HCT116 (cell line): ENCODE measurements at regions not wholly inside any gene's neighbourhood (a gene's known extent, or its start where the extent isn't known, plus 50 kb on each side); places are given as distances from the start of the nearest gene placed in this dataset.

ENCODE experiments used
- ATAC-seq: fragments of 200-7000 bp; cut with Tn5 transposase; 2 replicates; pipeline ENCODE4 v1.9.1; 2020; ENCODE audit warnings: mild to moderate bottlenecking, moderate library complexity
- BruUV-seq: library from RNA; stranded (reverse); fragments of 400-500 nt; replicated peaks from 2 replicates; lab custom pipeline; 2021; lab: Mats Ljungman, UMichigan
- CTCF ChIA-PET: fragments of 300-600 bp; sonication (Branson Sonifier 250); formaldehyde crosslinking; loops from one replicate; lab custom pipeline; 2021; ENCODE audit warnings: antibody characterized with exemption; lab: Charles Lee
- POLR2A ChIA-PET: fragments of 300-600, 350-600 bp; sonication (Branson Sonifier 250); formaldehyde crosslinking; loops from one replicate; lab custom pipeline; 2021; ENCODE audit warnings: antibody characterized with exemption; lab: Charles Lee
- RAD21 ChIA-PET, 2 experiments: fragments of 300-600 bp; sonication (Branson Sonifier 250); formaldehyde crosslinking; loops; one replicate each; lab custom pipeline; 2023; ENCODE audit warnings: low total read pairs in 2 of 2; ENCODE audit not compliant: uncharacterized antibody in 2 of 2, unreplicated experiment in 2 of 2, low non-redundant PET in 1 of 2; lab: Charles Lee
- DNase-seq: peaks from one replicate; pipeline ENCODE4 v3.0.0-alpha.2; 2010; ENCODE audit warnings: low read depth, low spot score
- H2AFZ ChIP-seq: fragments of 200-600 bp; shearing (Covaris generic), sonication (generic); 2 replicates; pipeline ENCODE4 v1.6.1; 2017; ENCODE audit warnings: low read depth, mixed run types, mixed read lengths, antibody characterized with exemption, low read length; ENCODE audit not compliant: poor library complexity, severe bottlenecking
- H3K27ac ChIP-seq: 2 replicates; pipeline ENCODE4 v1.5.1; 2012; ENCODE audit warnings: low read depth, low read length
- H3K27me3 ChIP-seq: fragments of 200-600 bp; sonication (generic); 2 replicates; pipeline ENCODE4 v1.6.1; 2016; ENCODE audit warnings: mixed run types, low read length, mixed read lengths; ENCODE audit not compliant: insufficient read depth
- H3K36me3 ChIP-seq, 2 experiments: fragments of 200-500 bp in 1 of 2; fragments of 200-600 bp in 1 of 2; sonication (Bioruptor generic) in 1 of 2; sonication (generic) in 1 of 2; 2 replicates each; pipeline versions ENCODE4 v1.5.1 to v1.6.1; 2014 to 2016; ENCODE audit warnings: low read length in 2 of 2, inconsistent platforms in 1 of 2, mixed read lengths in 1 of 2, mixed run types in 1 of 2; ENCODE audit not compliant: insufficient read depth in 2 of 2, control insufficient read depth in 1 of 2
- H3K4me1 ChIP-seq, 2 experiments: fragments of 200-600 bp in 1 of 2; sonication (generic) in 1 of 2; 2 replicates each; pipeline versions ENCODE4 v1.5.1 to v1.6.1; 2012 to 2017; ENCODE audit warnings: low read length in 2 of 2, inconsistent platforms in 1 of 2, mild to moderate bottlenecking in 1 of 2, mixed read lengths in 1 of 2, mixed run types in 1 of 2, moderate library complexity in 1 of 2; ENCODE audit not compliant: insufficient read depth in 2 of 2, control insufficient read depth in 1 of 2
- H3K4me2 ChIP-seq: fragments of 200-600 bp; sonication (generic); 2 replicates; pipeline ENCODE4 v1.6.1; 2017; ENCODE audit warnings: mixed run types, low read length, mixed read lengths
- H3K4me3 ChIP-seq, 2 experiments: fragments of 200-600 bp in 1 of 2; sonication (generic) in 1 of 2; replicated peaks in 1 of 2; 2 replicates each; pipeline ENCODE4 v1.5.1; 2011 to 2016; ENCODE audit warnings: low read length in 2 of 2, control low read depth in 1 of 2, low read depth in 1 of 2, mild to moderate bottlenecking in 1 of 2, mixed read lengths in 1 of 2, mixed run types in 1 of 2
- H3K79me2 ChIP-seq: fragments of 200-600 bp; sonication (generic); 2 replicates; pipeline ENCODE4 v1.6.1; 2017; ENCODE audit warnings: mild to moderate bottlenecking, mixed run types, low read length, moderate library complexity, mixed read lengths; ENCODE audit not compliant: insufficient read depth
- H3K9ac ChIP-seq: fragments of 200-600 bp; sonication (generic); 2 replicates; pipeline ENCODE4 v1.6.1; 2016; ENCODE audit warnings: low read length, mixed read lengths
- H3K9me2 ChIP-seq: fragments of 200-600 bp; sonication (generic), shearing (Covaris generic); 2 replicates; pipeline ENCODE4 v1.6.1; 2017; ENCODE audit warnings: mixed run types, mild to moderate bottlenecking, moderate library complexity; ENCODE audit not compliant: insufficient read depth
- H3K9me3 ChIP-seq, 2 experiments: fragments of 200-500 bp in 1 of 2; fragments of 200-600 bp in 1 of 2; sonication (Bioruptor generic) in 1 of 2; sonication (generic) in 1 of 2; 2 replicates each; pipeline ENCODE4 v1.6.1; 2014 to 2017; ENCODE audit warnings: low read length in 2 of 2, mixed read lengths in 2 of 2, inconsistent platforms in 1 of 2, low read depth in 1 of 2, mild to moderate bottlenecking in 1 of 2, mixed run types in 1 of 2, moderate library complexity in 1 of 2; ENCODE audit not compliant: control insufficient read depth in 1 of 2, insufficient read depth in 1 of 2
- H4K20me1 ChIP-seq: fragments of 200-600 bp; sonication (generic), shearing (Covaris generic); 2 replicates; pipeline ENCODE4 v1.6.1; 2017; ENCODE audit warnings: mixed run types, mild to moderate bottlenecking, moderate library complexity; ENCODE audit not compliant: insufficient read depth
- ATF3 ChIP-seq: IDR thresholded peaks from 2 replicates; pipeline ENCODE4 v1.6.1; 2012
- EZH2 ChIP-seq: fragments of 200-600 bp; sonication (generic); IDR thresholded peaks from 2 replicates; pipeline ENCODE4 v1.6.1; 2017; ENCODE audit warnings: antibody characterized with exemption, mixed run types
- FOSL1 ChIP-seq: IDR thresholded peaks from 2 replicates; pipeline ENCODE4 v1.6.1; 2012; ENCODE audit warnings: low read depth
- MAX ChIP-seq: IDR thresholded peaks from 2 replicates; pipeline ENCODE4 v1.6.1; 2012
- POLR2A ChIP-seq: IDR thresholded peaks from 2 replicates; pipeline ENCODE4 v1.7.0; 2011; ENCODE audit warnings: borderline replicate concordance; ENCODE audit not compliant: insufficient read depth, insufficient read length; ENCODE audit errors: extremely low read depth
- POLR2AphosphoS5 ChIP-seq: IDR thresholded peaks from 2 replicates; pipeline ENCODE4 v1.6.1; 2011; ENCODE audit warnings: mild to moderate bottlenecking, low read depth, low read length, moderate library complexity
- SIN3A ChIP-seq: IDR thresholded peaks from 2 replicates; pipeline ENCODE4 v1.6.1; 2012; ENCODE audit warnings: low read depth
- SP1 ChIP-seq: IDR thresholded peaks from 2 replicates; pipeline ENCODE4 v1.6.1; 2012; ENCODE audit warnings: low read depth
- YY1 ChIP-seq: IDR thresholded peaks from 2 replicates; pipeline ENCODE4 v1.6.1; 2011; ENCODE audit warnings: low read length, low read depth, moderate library complexity, mild to moderate bottlenecking; ENCODE audit not compliant: insufficient replicate concordance; ENCODE audit errors: extremely low read depth
- ZFX ChIP-seq: fragments of 450-650 bp; IDR thresholded peaks from 2 replicates; pipeline ENCODE4 v1.6.1; 2017
- ZNF274 ChIP-seq: fragments of 200-500 bp; sonication (Bioruptor generic); IDR thresholded peaks from 2 replicates; pipeline ENCODE4 v1.6.1; 2014; ENCODE audit warnings: mild to moderate bottlenecking, low read depth, low read length, inconsistent platforms
- intact Hi-C: fragments of 100-400 bp; cut with micrococcal nuclease; formaldehyde crosslinking; loops from 2 replicates; pipeline ENCODE4 v1.10.0; 2022
- TF ChIP-seq, protein P1 (sequence below), 3 experiments: fragments of 200-600 bp in 1 of 3; sonication (generic) in 1 of 3; IDR thresholded peaks in 2 of 3; conservative IDR thresholded peaks in 1 of 3; 2 replicates each; pipeline ENCODE4 v1.5.1; 2012 to 2017; ENCODE audit warnings: low read depth in 2 of 3, low read length in 2 of 3, antibody characterized with exemption in 1 of 3, borderline replicate concordance in 1 of 3, control low read depth in 1 of 3, mild to moderate bottlenecking in 1 of 3, mixed read lengths in 1 of 3, mixed run types in 1 of 3, moderate library complexity in 1 of 3; ENCODE audit not compliant: insufficient read depth in 1 of 3
- TF ChIP-seq, protein P2 (sequence below): IDR thresholded peaks from 2 replicates; pipeline ENCODE4 v1.6.1; 2011; ENCODE audit warnings: mild to moderate bottlenecking, low read length, moderate library complexity; ENCODE audit not compliant: insufficient replicate concordance; ENCODE audit errors: extremely low read depth

DNA sequence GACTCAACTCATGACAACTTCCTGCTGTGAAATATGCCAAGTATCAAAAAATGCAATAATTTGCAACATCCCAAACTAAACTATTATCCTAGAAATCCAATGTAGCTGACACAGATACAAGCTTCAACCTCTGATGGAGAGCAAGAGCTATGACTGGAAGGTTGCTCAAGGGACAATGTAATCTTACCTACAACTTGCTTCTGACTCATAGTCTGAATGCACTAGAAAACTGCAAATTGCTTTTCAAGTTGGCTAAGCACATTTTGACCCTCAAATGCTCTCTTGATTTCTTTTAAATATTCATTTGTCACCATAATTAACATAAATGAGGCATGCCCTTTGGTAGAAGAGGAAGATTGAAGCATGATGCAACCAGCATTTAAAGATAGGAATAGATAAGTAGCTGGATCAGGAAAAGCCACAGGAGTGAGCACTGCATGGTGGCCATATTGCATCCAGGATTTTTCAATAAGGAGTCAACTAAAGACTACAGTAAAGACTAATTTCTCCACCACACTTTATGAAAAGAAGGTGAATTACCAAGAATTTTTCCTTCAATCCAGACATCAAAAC is 630.8 kb upstream of the GBE1 start:
- H3K36me3 ChIP-seq: no peaks in the 10 kb centered on the region
- H3K4me1 ChIP-seq: no peaks in the 10 kb centered on the region
- BruUV-seq: no TSS peak
- TF ChIP-seq EZH2: no peak
- TF ChIP-seq ATF3: no peak
- no peak for TF ChIP-seq POLR2AphosphoS5
- TF ChIP-seq ZFX: no peak
- TF ChIP-seq MAX: no peak
- TF ChIP-seq SP1: no peak
- TF ChIP-seq POLR2A: no peak
- TF ChIP-seq YY1: no peak
- TF ChIP-seq ZNF274: no peak
- H3K27ac ChIP-seq: no peak overlapping the region
- no peaks in the 10 kb centered on the region for H3K9me2 ChIP-seq
- ChIA-PET RAD21 (no interaction called here), POLR2A (no interaction called here), CTCF (no interaction called here)
- H3K27me3 ChIP-seq: no peaks in the 10 kb centered on the region
- H3K9me3 ChIP-seq: no peaks in the 10 kb centered on the region
- no peak overlapping the region for H2AFZ ChIP-seq
- no peak overlapping the region for H3K4me3 ChIP-seq
- intact Hi-C loops: no loop called here
- no peak overlapping the region for H3K9ac ChIP-seq
- no peak for DNase-seq
- H3K4me2 ChIP-seq: no peak overlapping the region
- no peak for ATAC-seq
- no peaks in the 10 kb centered on the region for H3K79me2 ChIP-seq
- no peaks in the 10 kb centered on the region for H4K20me1 ChIP-seq

DNA sequence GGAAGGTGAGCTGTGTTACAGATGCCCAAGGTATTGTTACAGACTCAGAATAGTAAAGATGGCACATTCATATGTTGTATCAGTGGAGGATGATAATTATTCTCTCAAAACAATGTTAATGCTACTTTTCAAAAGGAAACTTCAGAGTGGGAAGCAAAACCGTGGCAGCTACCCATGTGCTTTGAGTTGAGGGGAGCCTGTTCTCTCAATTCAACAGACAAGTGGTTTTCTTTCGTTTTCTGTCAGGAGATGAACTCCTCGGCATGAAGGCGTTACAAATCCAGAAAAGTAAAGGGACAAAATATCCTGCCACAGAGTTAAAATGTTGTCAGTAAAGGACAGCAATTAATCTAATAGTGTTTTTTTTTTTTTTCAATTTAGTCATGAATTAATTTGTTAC is 629.4 kb upstream of the GBE1 start:
- Histone ChIP-seq H3K4me3 (no peak overlapping the region), H3K36me3 (no peaks in the 10 kb centered on the region), H2AFZ (no peak overlapping the region), H3K9ac (no peak overlapping the region), H3K9me3 (no peaks in the 10 kb centered on the region), H3K4me1 (no peaks in the 10 kb centered on the region), H3K79me2 (no peaks in the 10 kb centered on the region), H3K27ac (no peak overlapping the region), H3K27me3 (no peaks in the 10 kb centered on the region), H3K4me2 (no peak overlapping the region), H4K20me1 (no peaks in the 10 kb centered on the region), H3K9me2 (no peaks in the 10 kb centered on the region)
- ChIA-PET RAD21 (no interaction called here), POLR2A (no interaction called here), CTCF (no interaction called here)
- intact Hi-C loops: no loop called here
- BruUV-seq: no TSS peak
- ATAC-seq: no peak
- DNase-seq: no peak
- no peak for TF ChIP-seq EZH2
- TF ChIP-seq SIN3A: no peak
- no peak for TF ChIP-seq FOSL1
- TF ChIP-seq, protein P1, sequence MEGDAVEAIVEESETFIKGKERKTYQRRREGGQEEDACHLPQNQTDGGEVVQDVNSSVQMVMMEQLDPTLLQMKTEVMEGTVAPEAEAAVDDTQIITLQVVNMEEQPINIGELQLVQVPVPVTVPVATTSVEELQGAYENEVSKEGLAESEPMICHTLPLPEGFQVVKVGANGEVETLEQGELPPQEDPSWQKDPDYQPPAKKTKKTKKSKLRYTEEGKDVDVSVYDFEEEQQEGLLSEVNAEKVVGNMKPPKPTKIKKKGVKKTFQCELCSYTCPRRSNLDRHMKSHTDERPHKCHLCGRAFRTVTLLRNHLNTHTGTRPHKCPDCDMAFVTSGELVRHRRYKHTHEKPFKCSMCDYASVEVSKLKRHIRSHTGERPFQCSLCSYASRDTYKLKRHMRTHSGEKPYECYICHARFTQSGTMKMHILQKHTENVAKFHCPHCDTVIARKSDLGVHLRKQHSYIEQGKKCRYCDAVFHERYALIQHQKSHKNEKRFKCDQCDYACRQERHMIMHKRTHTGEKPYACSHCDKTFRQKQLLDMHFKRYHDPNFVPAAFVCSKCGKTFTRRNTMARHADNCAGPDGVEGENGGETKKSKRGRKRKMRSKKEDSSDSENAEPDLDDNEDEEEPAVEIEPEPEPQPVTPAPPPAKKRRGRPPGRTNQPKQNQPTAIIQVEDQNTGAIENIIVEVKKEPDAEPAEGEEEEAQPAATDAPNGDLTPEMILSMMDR (IDR thresholded peaks at IDR 0.05 in 2 of 3, conservative IDR thresholded peaks at IDR 0.05 in 1 of 3; ENCODE audit: borderline replicate concordance in 1 of 3, insufficient read depth in 1 of 3, low read depth in 2 of 3, low read length in 2 of 3): no peak
- TF ChIP-seq, protein P2, sequence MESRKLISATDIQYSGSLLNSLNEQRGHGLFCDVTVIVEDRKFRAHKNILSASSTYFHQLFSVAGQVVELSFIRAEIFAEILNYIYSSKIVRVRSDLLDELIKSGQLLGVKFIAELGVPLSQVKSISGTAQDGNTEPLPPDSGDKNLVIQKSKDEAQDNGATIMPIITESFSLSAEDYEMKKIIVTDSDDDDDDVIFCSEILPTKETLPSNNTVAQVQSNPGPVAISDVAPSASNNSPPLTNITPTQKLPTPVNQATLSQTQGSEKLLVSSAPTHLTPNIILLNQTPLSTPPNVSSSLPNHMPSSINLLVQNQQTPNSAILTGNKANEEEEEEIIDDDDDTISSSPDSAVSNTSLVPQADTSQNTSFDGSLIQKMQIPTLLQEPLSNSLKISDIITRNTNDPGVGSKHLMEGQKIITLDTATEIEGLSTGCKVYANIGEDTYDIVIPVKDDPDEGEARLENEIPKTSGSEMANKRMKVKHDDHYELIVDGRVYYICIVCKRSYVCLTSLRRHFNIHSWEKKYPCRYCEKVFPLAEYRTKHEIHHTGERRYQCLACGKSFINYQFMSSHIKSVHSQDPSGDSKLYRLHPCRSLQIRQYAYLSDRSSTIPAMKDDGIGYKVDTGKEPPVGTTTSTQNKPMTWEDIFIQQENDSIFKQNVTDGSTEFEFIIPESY: no peak
- TF ChIP-seq POLR2AphosphoS5: no peak
- TF ChIP-seq YY1: no peak
